Upper lobe of right lung (tissue), 1 donor: ENCODE measurements at regions not wholly inside any gene's neighbourhood (a gene's known extent, or its start where the extent isn't known, plus 50 kb on each side); places are given as distances from the start of the nearest gene placed in this dataset.

Experiments
- ATAC-seq: fragments of 200-7000 bp; cut with Tn5 transposase; one replicate; pipeline ENCODE4 v1.9.1; 2020; ENCODE audit warnings: mild to moderate bottlenecking, moderate library complexity
- DNase-seq: peaks from one replicate; pipeline ENCODE4 v3.0.0-alpha.2; 2020
- H3K27ac ChIP-seq: fragments of 200-600 bp; one replicate; pipeline ENCODE4 v1.8.0; 2022
- H3K27me3 ChIP-seq: fragments of 200-600 bp; one replicate; pipeline ENCODE4 v1.8.0; 2022; ENCODE audit warnings: mild to moderate bottlenecking
- H3K36me3 ChIP-seq: fragments of 200-600 bp; one replicate; pipeline ENCODE4 v1.8.0; 2022
- H3K4me1 ChIP-seq: fragments of 200-600 bp; one replicate; pipeline ENCODE4 v1.8.0; 2022
- H3K4me3 ChIP-seq: fragments of 200-600 bp; one replicate; pipeline ENCODE4 v1.8.0; 2022; ENCODE audit warnings: mild to moderate bottlenecking
- H3K9me3 ChIP-seq: fragments of 200-600 bp; one replicate; pipeline ENCODE4 v1.8.0; 2022
- intact Hi-C: fragments of 100-400 bp; cut with DNase I; formaldehyde crosslinking; loops from one replicate; pipeline ENCODE4 v1.11.0; 2022
- TF ChIP-seq, protein P1 (sequence below): fragments of 200-600 bp; IDR thresholded peaks from one replicate; pipeline ENCODE4 v1.8.0; 2022; ENCODE audit warnings: antibody characterized with exemption
- donor health status: DM: no; HTN: yes; CAD: no; lungs with severe emphysema.

DNA sequence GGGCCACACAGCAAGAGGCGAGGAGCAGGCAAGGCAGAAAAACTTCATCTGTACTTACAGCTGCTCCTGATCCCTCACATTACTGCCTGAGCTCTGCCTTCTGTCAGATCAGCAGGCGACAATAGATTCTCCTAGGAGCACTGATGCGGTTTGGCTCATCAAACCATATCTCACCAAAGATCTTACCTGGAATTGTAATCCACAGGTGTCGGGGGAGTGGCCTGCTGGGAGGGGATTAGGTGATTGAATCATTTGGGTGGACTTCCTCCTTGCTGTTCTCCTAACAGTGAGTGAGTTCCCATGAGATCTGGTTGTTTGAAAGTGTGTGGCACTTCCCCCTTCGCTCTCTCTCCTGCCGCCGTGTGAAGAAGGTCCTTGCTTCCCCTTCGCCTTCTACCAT is 647.3 kb downstream of the SOCS6 start:
- no peak overlapping the region for H3K4me3 ChIP-seq
- no peaks in the 10 kb centered on the region for H3K9me3 ChIP-seq
- H3K4me1 ChIP-seq, result no peaks in the 10 kb centered on the region
- no peak overlapping the region for H3K27ac ChIP-seq
- no peaks in the 10 kb centered on the region for H3K27me3 ChIP-seq
- no peak for DNase-seq
- intact Hi-C loops, result no loop called here
- TF ChIP-seq, protein P1, sequence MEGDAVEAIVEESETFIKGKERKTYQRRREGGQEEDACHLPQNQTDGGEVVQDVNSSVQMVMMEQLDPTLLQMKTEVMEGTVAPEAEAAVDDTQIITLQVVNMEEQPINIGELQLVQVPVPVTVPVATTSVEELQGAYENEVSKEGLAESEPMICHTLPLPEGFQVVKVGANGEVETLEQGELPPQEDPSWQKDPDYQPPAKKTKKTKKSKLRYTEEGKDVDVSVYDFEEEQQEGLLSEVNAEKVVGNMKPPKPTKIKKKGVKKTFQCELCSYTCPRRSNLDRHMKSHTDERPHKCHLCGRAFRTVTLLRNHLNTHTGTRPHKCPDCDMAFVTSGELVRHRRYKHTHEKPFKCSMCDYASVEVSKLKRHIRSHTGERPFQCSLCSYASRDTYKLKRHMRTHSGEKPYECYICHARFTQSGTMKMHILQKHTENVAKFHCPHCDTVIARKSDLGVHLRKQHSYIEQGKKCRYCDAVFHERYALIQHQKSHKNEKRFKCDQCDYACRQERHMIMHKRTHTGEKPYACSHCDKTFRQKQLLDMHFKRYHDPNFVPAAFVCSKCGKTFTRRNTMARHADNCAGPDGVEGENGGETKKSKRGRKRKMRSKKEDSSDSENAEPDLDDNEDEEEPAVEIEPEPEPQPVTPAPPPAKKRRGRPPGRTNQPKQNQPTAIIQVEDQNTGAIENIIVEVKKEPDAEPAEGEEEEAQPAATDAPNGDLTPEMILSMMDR, result no peak
- no peak for ATAC-seq
- H3K36me3 ChIP-seq, result no peaks in the 10 kb centered on the region

DNA sequence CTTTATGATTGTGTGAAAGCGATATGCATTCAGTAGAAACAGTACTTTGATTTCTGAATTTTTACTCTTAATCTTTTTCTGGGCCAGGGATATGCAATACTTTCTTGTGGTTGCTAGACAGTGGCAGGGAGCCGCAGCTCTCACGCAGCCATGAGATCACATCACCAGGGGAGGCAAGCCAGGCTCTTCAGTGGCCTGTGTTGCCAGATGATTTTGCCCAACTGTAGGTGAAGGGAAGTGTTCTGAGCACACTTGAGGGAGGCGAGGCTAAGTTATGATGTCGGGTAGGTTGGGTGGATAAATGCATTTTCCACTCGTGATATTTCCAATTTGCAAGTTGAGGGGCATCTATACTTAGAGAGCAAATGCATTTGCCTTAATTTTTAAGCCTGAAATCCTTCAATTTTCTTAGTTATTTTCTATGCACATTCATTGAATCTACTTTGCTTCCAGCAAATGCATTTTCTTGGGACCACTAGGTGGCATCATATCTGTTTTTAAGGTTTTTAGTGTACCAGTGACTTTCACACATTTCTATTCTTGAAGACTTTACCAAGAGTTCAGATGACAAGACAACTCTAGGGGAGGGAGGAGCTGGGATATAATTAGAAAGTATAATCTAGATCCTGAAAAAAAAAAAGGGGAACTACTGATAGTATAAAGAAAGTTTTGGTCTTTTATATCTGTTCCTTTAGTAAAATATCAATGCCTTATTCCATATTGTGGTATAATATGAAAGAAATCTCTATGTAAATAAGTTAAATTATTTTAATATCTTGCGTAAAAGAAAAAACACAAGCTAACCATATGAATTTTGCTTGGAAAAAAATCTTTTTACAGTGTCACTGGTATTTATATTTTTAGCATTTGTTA is 643.3 kb downstream of the SOCS6 start:
- H3K27me3 ChIP-seq, result no peaks in the 10 kb centered on the region
- ATAC-seq (no peak), DNase-seq (no peak)
- H3K4me1 ChIP-seq, result no peaks in the 10 kb centered on the region
- no peak overlapping the region for H3K4me3 ChIP-seq
- intact Hi-C loops, result no loop called here
- TF ChIP-seq, protein P1, result peak; percentile 49
- H3K9me3 ChIP-seq, result no peaks in the 10 kb centered on the region
- no peak overlapping the region for H3K27ac ChIP-seq
- H3K36me3 ChIP-seq, result no peaks in the 10 kb centered on the region

DNA sequence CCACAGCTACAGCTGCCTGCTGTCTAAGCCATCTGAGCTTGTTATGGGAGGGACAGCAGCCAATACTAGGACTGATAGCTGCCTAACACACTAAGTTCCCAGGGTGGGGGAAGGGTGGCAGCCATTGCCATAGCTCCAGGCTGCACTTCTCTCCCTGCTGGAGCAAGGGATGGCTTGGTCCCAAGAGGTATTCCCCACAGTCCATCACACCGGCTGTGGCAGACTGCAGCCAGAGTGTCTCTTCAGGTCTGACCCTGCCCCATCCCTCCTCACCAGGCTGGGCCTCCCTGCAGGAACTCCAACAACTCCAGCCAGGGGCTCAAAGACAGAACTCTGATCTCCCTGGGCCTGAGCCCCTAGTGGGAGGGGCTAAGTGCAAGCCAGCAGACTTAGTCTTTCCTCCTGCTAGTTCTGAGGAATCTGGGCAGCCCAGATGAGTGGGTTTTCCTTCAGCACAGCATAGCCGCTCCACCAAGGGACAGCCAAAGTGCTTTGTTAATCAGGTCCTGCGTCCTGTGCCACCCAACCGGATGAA is 632.1 kb downstream of the SOCS6 start:
- no peaks in the 10 kb centered on the region for H3K27me3 ChIP-seq
- no peak overlapping the region for H3K27ac ChIP-seq
- DNase-seq, result no peak
- intact Hi-C loops, result no loop called here
- TF ChIP-seq, protein P1, result no peak
- no peak overlapping the region for H3K4me3 ChIP-seq
- no peaks in the 10 kb centered on the region for H3K36me3 ChIP-seq
- no peak for ATAC-seq
- no peaks in the 10 kb centered on the region for H3K4me1 ChIP-seq
- H3K9me3 ChIP-seq, result no peaks in the 10 kb centered on the region

DNA sequence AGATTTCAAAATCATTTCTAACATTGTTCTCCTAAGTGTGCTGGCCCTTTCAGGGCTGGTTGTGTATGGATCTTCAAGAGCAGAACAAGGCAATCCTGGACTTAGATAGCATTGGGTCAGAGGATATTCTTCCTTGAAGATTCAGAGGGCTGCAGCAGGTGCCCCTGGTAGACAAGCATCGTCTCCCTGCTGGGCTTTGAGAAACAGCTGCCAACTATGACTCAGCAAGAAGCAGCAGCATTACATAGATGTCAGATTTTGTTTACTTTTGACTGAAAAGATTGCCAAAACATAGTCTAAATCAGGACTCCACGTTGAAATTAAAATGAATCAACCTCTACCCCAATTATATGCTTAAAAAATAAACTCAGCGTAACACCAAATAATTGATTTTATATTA is 618.8 kb downstream of the SOCS6 start:
- ATAC-seq, result no peak
- no peaks in the 10 kb centered on the region for H3K4me1 ChIP-seq
- intact Hi-C loops, result no loop called here
- no peak for DNase-seq
- no peak overlapping the region for H3K27ac ChIP-seq
- no peaks in the 10 kb centered on the region for H3K9me3 ChIP-seq
- no peaks in the 10 kb centered on the region for H3K36me3 ChIP-seq
- no peak overlapping the region for H3K4me3 ChIP-seq
- no peaks in the 10 kb centered on the region for H3K27me3 ChIP-seq
- TF ChIP-seq, protein P1, result no peak

DNA sequence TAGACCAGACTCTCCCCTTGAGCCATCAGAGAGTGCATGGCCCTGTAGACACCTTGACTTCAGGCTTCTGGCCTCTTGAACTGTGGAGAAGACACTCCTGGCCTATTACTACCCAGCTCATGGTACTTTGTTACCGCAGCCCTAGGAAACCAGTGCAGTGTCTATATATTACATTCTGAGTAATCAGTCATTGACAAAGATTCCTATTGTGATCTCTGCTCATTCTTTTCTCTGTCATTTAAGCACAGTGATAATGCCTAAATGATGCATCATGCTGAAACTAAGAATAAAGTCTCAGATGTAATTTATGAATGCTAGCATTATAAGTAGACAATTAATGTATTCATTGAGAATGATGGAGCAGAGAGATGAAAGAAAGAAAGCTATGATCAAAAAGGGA is 603.5 kb downstream of the SOCS6 start:
- TF ChIP-seq, protein P1, result no peak
- no peaks in the 10 kb centered on the region for H3K27me3 ChIP-seq
- no peak overlapping the region for H3K4me3 ChIP-seq
- H3K9me3 ChIP-seq, result no peaks in the 10 kb centered on the region
- H3K27ac ChIP-seq, result no peak overlapping the region
- intact Hi-C loops, result no loop called here
- no peaks in the 10 kb centered on the region for H3K36me3 ChIP-seq
- ATAC-seq, result no peak
- no peak for DNase-seq
- H3K4me1 ChIP-seq, result no peaks in the 10 kb centered on the region
